ENCODE measurements at regions not wholly inside any gene's neighbourhood (a gene's known extent, or its start where the extent isn't known, plus 50 kb on each side); places are given as distances from the start of the nearest gene placed in this dataset.

- Histone ChIP-seq H3K36me3 (no peaks in the 10 kb centered on the region), H3K4me3 (no peak overlapping the region), H3K27ac (no peak overlapping the region), H3K9me3 (peaks cover 0 to 3% (median 0%) of the 10 kb centered on the region in 8 donors), H3K4me1 (no peaks in the 10 kb centered on the region), H3K27me3 (replicated peaks in 1 of 7) (peaks cover 0 to 3% (median 0%) of the 10 kb centered on the region in 7 donors)
- TF ChIP-seq CTCF (IDR thresholded peaks at IDR 0.05 in 8 of 11, conservative IDR thresholded peaks at IDR 0.05 in 3 of 11) (no peak), POLR2AphosphoS5 (IDR thresholded peaks at IDR 0.05) (no peak), POLR2A (IDR thresholded peaks at IDR 0.05) (no peak)
- intact Hi-C loops (cut with DNase I; ENCODE audit: low total_unique reads) = no loop called here
- no peak for DNase-seq
- WGBS, 5 donors = 78 to 92% (median 90%) methylated on average over 1 of the region's 1 CpG
Observed at GRCh38 chr12:45102818-45103217, 51.9 kb upstream of the DBX2 start.

DNA sequence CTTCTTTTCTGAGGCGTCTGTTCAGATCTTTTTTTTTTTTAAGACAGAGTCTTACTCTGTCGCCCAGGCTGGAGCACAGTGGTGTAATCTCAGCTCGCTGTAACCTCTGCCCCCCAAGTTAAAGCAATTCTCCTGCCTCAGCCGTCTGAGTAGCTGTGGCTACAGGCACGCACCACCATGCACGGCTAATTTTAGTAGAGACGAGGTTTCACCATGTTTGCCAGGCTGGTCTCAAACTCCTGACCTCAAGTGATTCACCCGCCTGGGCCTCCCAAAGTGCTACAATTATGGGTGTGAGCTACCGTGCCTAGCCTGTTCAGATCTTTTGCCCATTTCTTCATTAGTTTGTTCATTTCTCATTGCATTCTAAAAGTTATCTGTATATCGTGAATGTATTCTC lies 55.1 kb upstream of the DBX2 start:
- H3K4me3 ChIP-seq = no peak overlapping the region
- WGBS, 5 donors = 87 to 92% (median 91%) methylated on average over 10 of the region's 10 CpGs
- intact Hi-C loops (cut with DNase I; ENCODE audit: low total_unique reads) = no loop called here
- TF ChIP-seq POLR2AphosphoS5 (IDR thresholded peaks at IDR 0.05) (no peak), POLR2A (IDR thresholded peaks at IDR 0.05) (no peak), CTCF (IDR thresholded peaks at IDR 0.05 in 8 of 11, conservative IDR thresholded peaks at IDR 0.05 in 3 of 11) (no peak)
- peaks cover 0 to 3% (median 0%) of the 10 kb centered on the region in 7 donors for H3K27me3 ChIP-seq (replicated peaks in 1 of 7)
- DNase-seq = no peak
- H3K36me3 ChIP-seq = no peaks in the 10 kb centered on the region
- peaks cover 0 to 9% (median 0%) of the 10 kb centered on the region in 8 donors for H3K9me3 ChIP-seq
- no peaks in the 10 kb centered on the region for H3K4me1 ChIP-seq
- no peak overlapping the region for H3K27ac ChIP-seq

DNA sequence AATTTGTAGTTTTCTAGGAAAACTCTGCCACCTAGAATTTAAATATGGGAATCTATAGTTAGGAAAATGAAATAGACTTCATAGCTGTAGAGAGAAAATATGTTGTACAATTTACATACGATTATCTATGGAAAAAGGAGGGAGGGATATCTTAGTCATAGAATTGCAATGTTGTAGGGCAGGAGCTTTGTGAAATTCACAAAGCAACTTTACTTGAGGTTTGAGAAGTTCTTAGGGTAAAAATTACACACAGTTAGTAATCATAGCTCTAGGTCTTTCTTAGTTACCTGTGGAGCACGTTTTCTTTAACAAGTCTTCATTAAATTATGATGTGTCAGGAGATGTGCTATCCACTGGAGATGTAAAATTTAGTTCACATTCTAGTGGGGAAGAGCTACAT lies 61.4 kb upstream of the DBX2 start:
- no peaks in the 10 kb centered on the region for H3K27me3 ChIP-seq (replicated peaks in 1 of 7)
- H3K27ac ChIP-seq = no peak overlapping the region
- H3K36me3 ChIP-seq = no peaks in the 10 kb centered on the region
- H3K4me1 ChIP-seq = no peaks in the 10 kb centered on the region
- intact Hi-C loops (cut with DNase I; ENCODE audit: low total_unique reads) = no loop called here
- no peak for DNase-seq
- 76 to 89% (median 76%) methylated on average over 2 of the region's 2 CpGs for WGBS, 5 donors
- peaks cover 0 to 9% (median 0%) of the 10 kb centered on the region in 8 donors for H3K9me3 ChIP-seq
- no peak for TF ChIP-seq POLR2A (IDR thresholded peaks at IDR 0.05)
- no peak for TF ChIP-seq CTCF (IDR thresholded peaks at IDR 0.05 in 8 of 11, conservative IDR thresholded peaks at IDR 0.05 in 3 of 11)
- no peak for TF ChIP-seq POLR2AphosphoS5 (IDR thresholded peaks at IDR 0.05)
- no peak overlapping the region for H3K4me3 ChIP-seq

DNA sequence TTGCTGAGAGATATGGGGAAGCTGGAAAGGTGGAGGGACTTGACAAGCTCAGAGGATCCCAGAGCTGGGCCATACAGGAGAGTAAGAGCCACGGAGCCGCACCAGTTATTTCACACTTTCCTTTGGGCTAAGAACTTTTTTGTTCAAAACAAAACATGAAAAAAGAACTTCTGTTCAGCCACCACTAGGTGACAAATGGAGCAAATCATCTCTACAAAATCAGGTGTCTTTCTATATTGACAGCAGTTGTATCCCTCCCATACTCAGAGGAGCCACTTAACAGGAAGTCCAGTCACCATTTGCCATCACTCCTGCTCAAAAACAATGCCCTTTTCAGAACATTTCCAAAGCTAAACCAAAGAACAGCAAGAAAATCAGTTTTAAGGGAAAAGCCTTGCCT lies 70.3 kb upstream of the DBX2 start:
- Histone ChIP-seq H3K4me1 (no peaks in the 10 kb centered on the region), H3K27ac (no peak overlapping the region), H3K27me3 (replicated peaks in 1 of 7) (no peaks in the 10 kb centered on the region), H3K36me3 (no peaks in the 10 kb centered on the region), H3K4me3 (no peak overlapping the region), H3K9me3 (no peaks in the 10 kb centered on the region)
- intact Hi-C loops (cut with DNase I; ENCODE audit: low total_unique reads) = no loop called here
- no peak for DNase-seq
- WGBS, 5 donors = 81 to 97% (median 88%) methylated on average over 2 of the region's 2 CpGs
- TF ChIP-seq POLR2AphosphoS5 (IDR thresholded peaks at IDR 0.05) (no peak), POLR2A (IDR thresholded peaks at IDR 0.05) (no peak), CTCF (IDR thresholded peaks at IDR 0.05 in 8 of 11, conservative IDR thresholded peaks at IDR 0.05 in 3 of 11) (no peak)

Measured in spleen (tissue), 11 donors.